CD8-positive, alpha-beta memory T cell (primary cell): ENCODE measurements at regions not wholly inside any gene's neighbourhood (a gene's known extent, or its start where the extent isn't known, plus 50 kb on each side); places are given as distances from the start of the nearest gene placed in this dataset.

Source experiments
- CTCF ChIA-PET: fragments of 350-600 bp; sonication (Branson Sonifier 250); formaldehyde crosslinking; loops from one replicate; lab custom pipeline; 2021; ENCODE audit warnings: antibody characterized with exemption; lab: Charles Lee
- POLR2A ChIA-PET: fragments of 350-600 bp; sonication (Branson Sonifier 250); formaldehyde crosslinking; loops from one replicate; lab custom pipeline; 2021; ENCODE audit warnings: antibody characterized with exemption; lab: Charles Lee
- DNase-seq, 5 donors: peaks; one replicate each; pipeline versions ENCODE4 v3.0.0 to v3.0.0-alpha.2; 2020 to 2022; ENCODE audit warnings: mixed read lengths in 1 of 5
- H3K27ac ChIP-seq: one replicate; pipeline ENCODE4 v1.7.0; 2013; ENCODE audit warnings: low read depth, mild to moderate bottlenecking, low read length, moderate library complexity
- H3K27me3 ChIP-seq: 2 replicates; pipeline ENCODE4 v1.7.0; 2013; ENCODE audit warnings: low read length, mild to moderate bottlenecking; ENCODE audit not compliant: insufficient read depth, poor library complexity, severe bottlenecking
- H3K36me3 ChIP-seq: 2 replicates; pipeline ENCODE4 v1.7.0; 2013; ENCODE audit warnings: mild to moderate bottlenecking, low read length, moderate library complexity; ENCODE audit not compliant: insufficient read depth
- H3K4me1 ChIP-seq: 2 replicates; pipeline ENCODE4 v1.7.0; 2013; ENCODE audit warnings: mild to moderate bottlenecking, low read length, moderate library complexity; ENCODE audit not compliant: insufficient read depth
- H3K4me3 ChIP-seq: 2 replicates; pipeline ENCODE4 v1.7.0; 2013; ENCODE audit warnings: mild to moderate bottlenecking, low read length
- H3K9me3 ChIP-seq: 2 replicates; pipeline ENCODE4 v1.7.0; 2013; ENCODE audit warnings: mild to moderate bottlenecking, low read length
- H3K27ac Mint-ChIP-seq, 8 donors: one replicate each; pipeline ENCODE4 v1.8.0; 2020 to 2021; ENCODE audit warnings: mixed read lengths in 8 of 8, mild to moderate bottlenecking in 6 of 8, inconsistent platforms in 3 of 8, moderate library complexity in 3 of 8
- H3K27me3 Mint-ChIP-seq, 2 donors: one replicate each; pipeline ENCODE4 v1.8.0; 2020 to 2021; ENCODE audit warnings: mixed read lengths in 2 of 2, mild to moderate bottlenecking in 1 of 2, moderate library complexity in 1 of 2
- H3K36me3 Mint-ChIP-seq, 3 donors: one replicate each; pipeline ENCODE4 v1.8.0; 2020 to 2021; ENCODE audit warnings: mixed read lengths in 3 of 3, inconsistent platforms in 1 of 3, mild to moderate bottlenecking in 1 of 3
- H3K4me1 Mint-ChIP-seq, 3 donors: one replicate each; pipeline ENCODE4 v1.8.0; 2020 to 2021; ENCODE audit warnings: mixed read lengths in 3 of 3, inconsistent platforms in 1 of 3, mild to moderate bottlenecking in 1 of 3
- H3K4me3 Mint-ChIP-seq, 7 donors: one replicate each; pipeline ENCODE4 v1.8.0; 2020 to 2021; ENCODE audit warnings: mixed read lengths in 7 of 7, mild to moderate bottlenecking in 6 of 7, moderate library complexity in 4 of 7, inconsistent platforms in 2 of 7
- H3K9me3 Mint-ChIP-seq, 5 donors: one replicate each; pipeline ENCODE4 v1.8.0; 2020 to 2022; ENCODE audit warnings: mixed read lengths in 5 of 5, mild to moderate bottlenecking in 3 of 5, moderate library complexity in 2 of 5, inconsistent platforms in 1 of 5

DNA sequence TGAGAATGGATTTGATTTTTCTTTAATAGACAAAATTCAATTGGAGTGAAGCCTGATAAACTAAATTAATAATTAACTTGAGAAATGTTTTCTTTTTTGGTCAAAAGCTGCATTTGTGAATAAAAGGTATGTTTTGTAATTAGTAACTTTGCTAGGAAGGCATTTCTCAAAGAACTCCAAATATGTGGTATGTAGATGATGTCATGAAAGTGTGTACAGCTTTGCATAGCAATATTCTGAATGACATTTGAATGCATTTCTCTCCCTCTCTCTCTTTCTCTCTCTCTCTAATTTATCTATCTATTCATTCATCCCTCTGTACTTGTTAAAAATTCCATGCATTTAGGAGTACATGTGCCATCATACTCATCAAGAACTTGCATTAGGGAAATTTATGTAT lies 109.1 kb upstream of the ADAMTS5 start:
- no peak overlapping the region for H3K4me3 ChIP-seq
- no peaks in the 10 kb centered on the region for H3K4me1 ChIP-seq
- H3K27me3 Mint-ChIP-seq = no peaks in the 10 kb centered on the region
- no peaks in the 10 kb centered on the region for H3K27me3 ChIP-seq
- no peaks in the 10 kb centered on the region for H3K9me3 ChIP-seq
- no peak overlapping the region for H3K27ac Mint-ChIP-seq
- no peak overlapping the region for H3K4me3 Mint-ChIP-seq
- H3K9me3 Mint-ChIP-seq = peaks cover 0 to 10% (median 3%) of the 10 kb centered on the region in 5 donors
- no peaks in the 10 kb centered on the region for H3K36me3 ChIP-seq
- no peak for DNase-seq
- no peaks in the 10 kb centered on the region for H3K4me1 Mint-ChIP-seq
- ChIA-PET CTCF (no interaction called here), POLR2A (no interaction called here)
- H3K36me3 Mint-ChIP-seq = no peaks in the 10 kb centered on the region
- H3K27ac ChIP-seq = no peak overlapping the region

DNA sequence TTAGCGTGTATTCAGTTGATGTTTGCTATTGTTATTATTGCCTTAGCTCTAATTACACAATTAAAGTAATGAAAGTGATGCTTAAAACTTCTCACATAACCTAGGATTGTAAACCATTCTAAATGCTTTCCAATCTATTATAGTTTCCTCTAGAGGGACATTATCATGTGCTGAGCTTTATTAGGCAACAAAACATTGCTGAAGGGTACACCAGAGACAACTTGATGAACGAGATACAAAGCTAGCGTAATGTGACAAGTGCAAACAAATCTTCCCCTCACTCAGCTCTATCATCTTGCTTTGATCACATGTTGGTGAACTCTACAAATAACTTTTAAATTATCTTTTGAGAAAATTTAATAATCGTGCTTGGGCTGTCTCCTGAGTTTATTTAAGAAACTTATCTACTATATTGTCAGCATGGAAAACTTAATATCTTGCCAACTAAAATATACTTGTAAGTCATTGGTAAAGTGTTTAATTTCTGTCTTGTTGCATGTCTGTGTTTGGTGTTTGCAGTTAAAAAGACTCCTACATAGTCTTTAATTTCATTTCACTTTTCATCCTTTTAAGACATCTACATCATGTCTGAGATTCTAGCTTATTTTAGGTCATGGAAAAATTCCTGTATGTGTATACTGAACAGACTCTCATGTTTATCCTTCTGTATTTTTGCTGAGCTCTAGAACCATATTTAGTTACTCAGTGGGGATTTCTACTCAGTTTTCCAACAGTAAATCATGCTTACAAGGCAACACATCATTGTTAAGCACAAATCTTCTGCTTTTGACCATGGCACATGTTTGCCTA lies 104.2 kb upstream of the ADAMTS5 start:
- Mint-ChIP-seq H3K4me3 (no peak overlapping the region), H3K27ac (no peak overlapping the region), H3K9me3 (peaks cover 2 to 7% (median 3%) of the 10 kb centered on the region in 5 donors), H3K36me3 (no peaks in the 10 kb centered on the region), H3K27me3 (no peaks in the 10 kb centered on the region), H3K4me1 (no peaks in the 10 kb centered on the region)
- no peak for DNase-seq
- no peaks in the 10 kb centered on the region for H3K9me3 ChIP-seq
- ChIA-PET CTCF (no interaction called here), POLR2A (no interaction called here)
- no peaks in the 10 kb centered on the region for H3K4me1 ChIP-seq
- no peaks in the 10 kb centered on the region for H3K36me3 ChIP-seq
- no peak overlapping the region for H3K27ac ChIP-seq
- H3K4me3 ChIP-seq = no peak overlapping the region
- H3K27me3 ChIP-seq = no peaks in the 10 kb centered on the region

- Mint-ChIP-seq H3K4me3 (no peak overlapping the region), H3K36me3 (no peaks in the 10 kb centered on the region), H3K27ac (no peak overlapping the region), H3K9me3 (peaks cover 7 to 23% (median 12%) of the 10 kb centered on the region in 5 donors), H3K4me1 (no peaks in the 10 kb centered on the region), H3K27me3 (no peaks in the 10 kb centered on the region)
- Histone ChIP-seq H3K4me3 (no peak overlapping the region), H3K27ac (no peak overlapping the region), H3K9me3 (no peaks in the 10 kb centered on the region), H3K4me1 (no peaks in the 10 kb centered on the region), H3K27me3 (no peaks in the 10 kb centered on the region), H3K36me3 (no peaks in the 10 kb centered on the region)
- DNase-seq = no peak
- ChIA-PET CTCF (no interaction called here), POLR2A (no interaction called here)
Measured at GRCh38 chr21:27068811-27069210, 101.9 kb upstream of the ADAMTS5 start.

DNA sequence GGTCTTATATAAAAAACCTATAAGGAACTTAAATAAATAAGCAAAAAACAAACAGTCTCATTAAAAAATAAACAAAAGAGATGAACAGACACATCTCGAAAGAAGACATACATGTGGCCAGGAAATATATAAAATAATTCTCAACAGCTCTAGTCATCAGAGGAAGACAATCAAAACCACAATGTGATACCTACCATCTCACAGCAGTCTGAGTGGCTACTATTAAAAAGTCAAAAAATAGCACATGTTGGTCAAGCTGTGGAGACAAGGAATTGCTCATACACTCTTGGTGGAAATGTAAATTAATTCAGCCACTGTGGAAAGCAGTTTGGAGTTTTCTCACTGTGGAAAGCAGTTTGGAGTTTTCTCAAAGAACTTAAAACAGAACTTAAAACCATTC lies 100.3 kb upstream of the ADAMTS5 start:
- peaks cover 9 to 31% (median 24%) of the 10 kb centered on the region in 5 donors for H3K9me3 Mint-ChIP-seq
- no peaks in the 10 kb centered on the region for H3K27me3 Mint-ChIP-seq
- H3K9me3 ChIP-seq = no peaks in the 10 kb centered on the region
- H3K27me3 ChIP-seq = no peaks in the 10 kb centered on the region
- no peak overlapping the region for H3K27ac ChIP-seq
- ChIA-PET CTCF (interaction anchor here (1.5 kb wide), 1 partner anchor 18 kb away, joined by 3 read pairs; no protein-coding TSS in a partner anchor), POLR2A (no interaction called here)
- no peak overlapping the region for H3K4me3 Mint-ChIP-seq
- no peaks in the 10 kb centered on the region for H3K4me1 ChIP-seq
- no peak overlapping the region for H3K27ac Mint-ChIP-seq
- no peak for DNase-seq
- no peaks in the 10 kb centered on the region for H3K36me3 Mint-ChIP-seq
- no peaks in the 10 kb centered on the region for H3K36me3 ChIP-seq
- no peak overlapping the region for H3K4me3 ChIP-seq
- no peaks in the 10 kb centered on the region for H3K4me1 Mint-ChIP-seq

DNA sequence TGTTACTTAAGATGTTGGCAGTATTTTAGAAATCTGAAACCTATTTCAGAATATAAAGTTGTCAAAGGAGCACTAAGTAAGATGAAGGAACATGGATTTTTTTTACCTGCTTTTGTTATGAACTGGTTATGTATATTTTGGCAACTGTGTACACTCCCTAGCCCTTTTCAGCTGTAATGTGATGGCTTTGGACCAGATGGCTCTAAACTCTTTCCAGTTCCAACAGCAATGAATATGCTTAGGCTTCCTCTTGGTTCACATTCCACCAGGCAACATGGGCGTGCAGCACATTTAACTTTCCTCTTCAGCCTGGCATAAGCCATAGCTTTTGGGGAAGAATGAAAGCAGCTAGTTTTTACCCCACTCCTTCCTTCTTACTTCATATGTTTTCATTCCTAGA lies 95.6 kb upstream of the ADAMTS5 start:
- Histone ChIP-seq H3K27ac (no peak overlapping the region), H3K4me1 (no peaks in the 10 kb centered on the region), H3K4me3 (no peak overlapping the region), H3K36me3 (no peaks in the 10 kb centered on the region), H3K27me3 (no peaks in the 10 kb centered on the region), H3K9me3 (no peaks in the 10 kb centered on the region)
- Mint-ChIP-seq H3K4me3 (no peak overlapping the region), H3K27ac (no peak overlapping the region), H3K36me3 (no peaks in the 10 kb centered on the region), H3K4me1 (no peaks in the 10 kb centered on the region), H3K9me3 (peaks cover 11 to 31% (median 20%) of the 10 kb centered on the region in 5 donors), H3K27me3 (no peaks in the 10 kb centered on the region)
- ChIA-PET POLR2A (no interaction called here), CTCF (no interaction called here)
- DNase-seq = no peak

GRCh38 chr21:27061770-27062169 lies 94.9 kb upstream of the ADAMTS5 start:
- no peak overlapping the region for H3K27ac ChIP-seq
- H3K27ac Mint-ChIP-seq = no peak overlapping the region

GRCh38 chr21:27060190-27060589 lies 93.3 kb upstream of the ADAMTS5 start:
- POLR2A ChIA-PET = no interaction called here
- CTCF ChIA-PET = no interaction called here
- Histone ChIP-seq H3K4me1 (no peaks in the 10 kb centered on the region), H3K27ac (no peak overlapping the region), H3K27me3 (no peaks in the 10 kb centered on the region), H3K36me3 (no peaks in the 10 kb centered on the region), H3K4me3 (no peak overlapping the region), H3K9me3 (no peaks in the 10 kb centered on the region)
- no peak for DNase-seq
- no peak overlapping the region for H3K4me3 Mint-ChIP-seq
- H3K27me3 Mint-ChIP-seq = no peaks in the 10 kb centered on the region
- no peak overlapping the region for H3K27ac Mint-ChIP-seq
- H3K4me1 Mint-ChIP-seq = no peaks in the 10 kb centered on the region
- no peaks in the 10 kb centered on the region for H3K36me3 Mint-ChIP-seq
- peaks cover 8 to 25% (median 17%) of the 10 kb centered on the region in 5 donors for H3K9me3 Mint-ChIP-seq

More at GRCh38 chr21:27061770-27062169, 94.9 kb upstream of the ADAMTS5 start:
- Mint-ChIP-seq H3K4me3 (no peak overlapping the region), H3K27me3 (no peaks in the 10 kb centered on the region), H3K36me3 (no peaks in the 10 kb centered on the region), H3K9me3 (peaks cover 8 to 31% (median 20%) of the 10 kb centered on the region in 5 donors), H3K4me1 (no peaks in the 10 kb centered on the region)
- ChIA-PET CTCF (no interaction called here), POLR2A (no interaction called here)
- no peak for DNase-seq
- Histone ChIP-seq H3K9me3 (no peaks in the 10 kb centered on the region), H3K4me3 (no peak overlapping the region), H3K4me1 (no peaks in the 10 kb centered on the region), H3K36me3 (no peaks in the 10 kb centered on the region), H3K27me3 (no peaks in the 10 kb centered on the region)

GRCh38 chr21:27058673-27059605 lies 92.1 kb upstream of the ADAMTS5 start:
- Histone ChIP-seq H3K9me3 (no peaks in the 10 kb centered on the region), H3K27me3 (no peaks in the 10 kb centered on the region), H3K27ac (no peak overlapping the region), H3K4me3 (no peak overlapping the region), H3K36me3 (no peaks in the 10 kb centered on the region), H3K4me1 (no peaks in the 10 kb centered on the region)
- Mint-ChIP-seq H3K27ac (no peak overlapping the region), H3K4me1 (no peaks in the 10 kb centered on the region), H3K4me3 (no peak overlapping the region), H3K9me3 (peaks cover 5 to 18% (median 12%) of the 10 kb centered on the region in 5 donors), H3K27me3 (no peaks in the 10 kb centered on the region), H3K36me3 (no peaks in the 10 kb centered on the region)
- no peak for DNase-seq
- POLR2A ChIA-PET = no interaction called here
- CTCF ChIA-PET = no interaction called here
